Middle frontal gyrus (tissue), 1 donor: ENCODE measurements at regions not wholly inside any gene's neighbourhood (a gene's known extent, or its start where the extent isn't known, plus 50 kb on each side); places are given as distances from the start of the nearest gene placed in this dataset.
"Not testable (repeated sequence)": the region's sequence is repeated elsewhere in the genome, so short reads cannot be mapped to it uniquely, and the experiment has no call there.

ENCODE experiments used
- DNase-seq: peaks from one replicate; pipeline ENCODE4 v3.0.0-alpha.2; 2015; ENCODE audit warnings: low spot score; ENCODE audit errors: extremely low spot score

DNA sequence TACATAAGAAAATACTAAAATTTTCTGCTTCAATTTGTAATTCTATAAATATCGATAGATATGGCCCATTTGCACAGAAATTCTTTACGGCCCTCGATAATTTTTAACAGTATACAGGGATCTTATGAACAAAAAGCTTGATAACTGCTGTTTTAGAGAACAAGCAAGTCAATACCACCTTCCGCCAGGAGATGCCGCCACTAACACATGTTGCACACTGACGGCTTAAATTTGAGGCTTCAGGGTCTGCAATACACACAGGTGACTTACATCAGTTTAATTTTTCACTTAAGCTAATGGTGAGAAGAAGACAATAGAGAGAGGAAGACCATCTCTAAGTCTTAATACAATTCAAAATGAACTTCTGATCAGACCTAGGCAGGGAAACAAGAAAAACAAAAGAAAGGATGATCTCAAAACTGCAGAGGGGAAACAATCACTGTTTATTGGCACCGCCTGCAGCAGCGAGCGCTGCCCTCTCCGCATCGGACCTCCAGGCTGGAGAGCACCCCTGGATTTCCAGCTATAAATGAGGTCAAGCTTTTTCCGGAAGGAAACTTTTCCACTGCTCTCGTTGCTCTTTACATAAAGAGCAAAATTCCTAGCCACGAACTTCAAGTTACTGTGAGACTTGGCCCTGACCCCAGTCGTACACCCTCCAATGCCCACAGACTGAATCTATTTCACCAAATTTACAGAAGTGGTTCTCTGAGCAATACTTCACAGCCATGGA is 53.9 kb downstream of the OTOR start:
- DNase-seq = peak; percentile 53

DNA sequence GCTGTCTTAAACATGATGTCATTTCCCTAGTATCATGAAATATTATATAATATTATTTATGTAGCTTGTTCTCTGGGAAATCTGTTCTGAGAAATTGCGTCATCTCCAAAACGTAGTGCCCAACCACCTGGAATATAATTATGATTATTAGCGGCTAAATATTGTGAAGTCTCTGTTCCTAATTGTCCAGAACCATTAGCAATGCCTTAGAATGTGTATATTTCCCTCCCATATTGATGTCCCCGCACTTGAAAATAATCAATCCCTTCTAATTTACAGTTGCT is 54.4 kb downstream of the OTOR start:
- DNase-seq = no peak

DNA sequence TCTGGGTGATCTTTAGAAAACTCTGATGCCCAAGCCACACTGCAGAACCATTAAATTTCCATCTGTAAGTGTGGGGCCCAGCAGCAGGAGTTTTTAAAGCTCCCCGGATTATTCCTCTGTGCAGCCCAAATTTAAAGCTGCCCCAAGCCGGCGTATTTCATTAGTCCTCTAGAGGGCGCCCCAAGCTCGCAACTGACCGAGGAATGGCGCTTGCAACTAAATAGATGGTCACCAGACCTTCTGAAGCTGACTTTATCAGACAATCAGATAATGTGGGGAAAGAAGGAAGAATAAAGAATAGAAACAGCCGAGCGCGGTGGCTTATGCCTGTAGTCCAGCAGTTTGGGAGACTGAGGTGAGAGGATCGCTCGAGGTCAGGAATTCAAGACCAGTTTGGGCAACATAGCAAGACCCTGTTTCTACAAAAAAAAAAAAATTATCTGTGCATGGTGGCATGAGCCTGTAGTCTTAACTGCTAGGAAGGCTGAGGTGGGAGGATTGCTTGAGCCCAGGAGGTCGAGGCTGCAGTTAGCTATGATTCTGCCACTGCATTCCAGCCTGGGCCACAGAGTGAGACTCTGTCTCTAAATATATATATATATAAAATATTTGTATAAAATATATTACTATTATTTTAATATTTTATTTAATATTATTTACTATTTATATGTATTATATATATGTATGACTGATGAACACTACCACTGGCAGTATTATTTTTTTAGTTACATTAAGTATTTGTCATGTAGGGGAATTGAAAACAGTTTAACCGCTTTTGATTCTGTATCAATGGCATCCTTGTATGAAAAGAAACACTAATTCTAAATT is 56.0 kb downstream of the OTOR start:
- peak; percentile 59 for DNase-seq

GRCh38 chr20:16804793-16805187 is 56.6 kb downstream of the OTOR start:
- DNase-seq = no peak

GRCh38 chr20:16806061-16806460 is 57.9 kb downstream of the OTOR start:
- DNase-seq = no peak

- no peak for DNase-seq
Measured at GRCh38 chr20:16806886-16807285, 58.7 kb downstream of the OTOR start.

DNA sequence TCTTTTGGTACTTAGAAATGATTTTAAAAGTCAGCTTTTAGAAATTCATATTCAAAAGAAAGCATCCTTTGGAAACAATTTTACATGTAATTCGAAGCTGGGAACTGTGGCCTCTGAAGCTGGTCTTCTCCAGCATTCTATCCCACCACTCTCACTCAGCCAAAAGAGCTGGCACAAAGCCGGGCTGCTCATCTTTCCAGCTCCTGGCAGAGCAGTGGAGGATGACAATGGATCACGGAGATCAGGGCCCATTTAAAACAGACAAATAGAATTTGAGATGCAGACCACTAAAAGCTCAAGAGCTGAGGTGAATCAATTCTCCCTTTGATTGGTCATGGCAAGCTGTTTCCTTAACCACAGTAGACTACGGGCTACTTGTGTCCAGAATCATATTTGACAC is 60.6 kb downstream of the OTOR start:
- DNase-seq = no peak

DNA sequence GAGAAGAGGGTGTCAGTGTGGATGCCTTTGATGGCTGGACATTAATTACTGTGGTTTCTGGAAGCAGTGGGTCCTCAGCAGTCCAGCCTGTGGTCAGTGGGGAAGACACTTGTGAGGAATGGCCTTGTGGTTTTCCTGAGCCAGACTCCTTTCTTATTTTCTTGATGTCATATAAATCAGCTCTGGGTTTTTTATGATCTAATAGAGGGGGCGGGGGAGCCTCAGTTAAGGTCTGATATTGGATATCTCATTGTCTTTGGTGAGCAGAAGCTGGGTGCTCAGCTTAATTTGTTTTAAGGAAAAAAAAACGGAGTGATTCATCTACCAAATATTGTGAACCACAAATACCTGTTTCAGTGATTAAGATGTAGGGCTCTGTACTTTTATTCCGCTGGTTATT is 62.1 kb downstream of the OTOR start:
- DNase-seq = no peak

- no peak for DNase-seq
Measured at GRCh38 chr20:16816192-16816591, 68.0 kb downstream of the OTOR start.

- DNase-seq = no peak
Measured at GRCh38 chr20:16819483-16819882, 71.3 kb downstream of the OTOR start.

DNA sequence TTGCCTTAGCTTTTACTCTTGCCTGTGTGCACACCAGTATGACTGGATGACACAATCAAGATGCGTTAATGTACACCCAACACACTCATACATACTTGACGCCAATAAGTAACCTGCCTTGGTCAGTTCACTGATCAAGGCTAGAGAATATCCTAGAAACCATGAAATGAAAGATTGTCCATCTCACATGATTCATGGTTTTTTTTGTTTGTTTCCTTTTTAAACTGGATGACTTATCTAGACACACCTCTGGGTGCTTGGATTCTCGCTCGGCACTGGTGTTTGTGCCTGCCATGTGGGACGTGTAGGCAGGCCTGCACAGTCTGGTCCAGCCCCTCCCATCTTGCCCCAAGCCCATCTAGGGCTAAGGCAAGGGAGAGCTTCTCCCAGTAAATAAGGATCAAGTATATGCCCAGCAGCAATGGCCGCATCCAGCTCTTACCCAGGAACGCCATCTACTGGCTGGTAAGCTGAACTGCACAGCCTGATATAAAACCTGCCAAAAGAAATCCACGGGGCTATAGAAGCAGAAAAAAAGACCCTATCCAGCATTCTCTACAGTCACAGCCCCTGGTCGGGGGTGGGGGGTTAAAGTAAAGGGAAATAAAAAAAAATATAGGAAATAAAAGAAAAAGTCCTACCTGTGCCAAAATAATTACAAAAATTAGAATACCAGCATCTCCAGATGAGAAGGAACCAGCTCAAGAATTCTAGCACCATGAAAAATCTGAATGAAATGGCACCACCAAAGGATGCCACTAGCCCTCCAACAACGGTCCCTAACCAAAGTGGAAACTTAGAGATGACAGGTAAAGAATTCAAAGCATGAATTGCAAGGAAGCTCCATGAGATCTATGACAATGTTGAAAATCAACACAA is 73.3 kb downstream of the OTOR start:
- DNase-seq = no peak

DNA sequence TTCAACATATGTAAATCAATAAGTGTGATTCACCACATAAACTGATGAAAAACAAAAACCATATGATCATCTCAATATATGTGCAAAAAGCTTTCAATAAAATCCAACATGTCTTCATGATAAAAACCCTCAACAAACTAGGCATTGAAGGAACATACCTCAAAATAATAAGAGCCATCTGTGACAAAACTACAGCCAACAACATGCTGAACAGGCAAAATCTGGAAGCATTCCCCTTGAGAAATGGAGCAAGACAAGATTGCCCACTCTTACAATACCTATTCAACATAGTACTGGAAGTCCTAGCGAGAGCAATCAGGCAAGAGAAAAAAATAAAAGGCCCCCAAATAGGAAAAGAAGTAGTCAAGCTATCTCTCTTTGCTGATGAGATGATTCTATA is 76.5 kb downstream of the OTOR start:
- no peak for DNase-seq

DNA sequence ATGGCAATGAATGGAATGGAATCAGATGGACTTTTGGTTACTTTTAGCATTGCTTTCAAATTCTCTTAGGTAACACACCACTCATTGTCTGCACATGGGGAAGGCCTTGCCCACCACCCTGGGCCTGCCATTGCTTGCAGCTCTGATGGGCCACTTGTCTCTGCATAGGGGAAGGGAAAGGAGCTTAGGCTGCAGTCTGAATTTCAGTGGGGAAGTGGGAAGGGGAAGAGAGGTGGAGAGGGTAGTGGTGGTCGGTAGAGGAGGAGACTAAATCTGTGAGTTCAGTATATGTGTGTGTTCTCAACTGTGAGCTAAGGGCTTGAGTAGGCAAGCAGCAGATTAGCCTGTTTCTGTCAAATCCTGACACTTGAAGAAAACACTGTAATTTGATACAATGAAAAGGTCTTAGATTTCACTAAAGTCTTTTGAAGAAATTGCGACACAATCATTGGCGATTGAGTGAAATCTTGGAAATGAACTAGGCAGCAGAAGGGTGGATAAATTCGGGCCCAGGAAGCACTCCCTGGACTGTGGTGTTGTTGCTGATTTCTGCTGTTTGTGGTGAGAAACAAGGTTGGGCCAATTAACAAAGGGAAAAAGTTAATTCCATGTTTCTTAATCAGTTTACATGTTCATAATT is 80.6 kb downstream of the OTOR start:
- no peak for DNase-seq

- not testable (repeated sequence) for DNase-seq
Measured at GRCh38 chr20:16835690-16836089, 87.5 kb downstream of the OTOR start.

- no peak for DNase-seq
Measured at GRCh38 chr20:16842486-16843120, 94.4 kb downstream of the OTOR start.

- DNase-seq = no peak
Measured at GRCh38 chr20:16844406-16844805, 96.2 kb downstream of the OTOR start.

DNA sequence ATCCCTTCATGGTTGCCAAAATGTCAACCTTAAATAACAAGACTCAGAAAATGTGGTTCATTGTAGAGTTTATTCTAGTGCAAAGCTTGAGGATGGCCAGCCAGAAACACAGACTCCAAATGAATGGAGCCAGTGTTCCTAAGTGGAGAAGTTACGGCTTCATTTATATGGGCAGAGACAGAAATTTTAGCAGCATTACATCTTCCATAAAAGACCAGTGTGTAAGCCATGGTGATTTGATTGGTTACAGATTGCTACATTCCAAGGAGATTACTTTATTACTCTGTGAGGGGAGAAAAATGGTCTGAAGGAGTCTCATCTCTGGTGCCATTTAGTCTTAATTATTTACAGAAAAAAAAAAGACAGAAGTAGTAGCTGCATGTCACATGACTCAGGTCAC is 97.8 kb downstream of the OTOR start:
- no peak for DNase-seq

DNA sequence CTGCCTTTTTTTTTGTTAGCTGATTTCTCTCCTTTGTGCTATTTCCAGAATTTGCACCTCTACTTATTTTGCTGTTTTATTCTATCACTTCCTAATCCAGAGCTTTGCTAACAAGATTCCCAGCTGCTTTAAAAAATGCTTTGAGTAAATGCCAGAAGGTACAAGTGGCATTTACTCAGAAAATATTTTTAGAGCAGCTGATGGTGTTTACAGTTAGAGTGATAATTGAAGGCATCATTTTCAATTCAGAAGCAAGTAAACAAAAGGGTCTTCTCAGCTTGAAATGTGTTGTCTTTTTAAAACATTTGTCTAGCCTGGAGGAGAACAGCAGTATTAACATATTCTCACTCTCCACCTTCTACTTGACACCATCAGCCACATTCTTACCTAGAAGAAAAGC is 99.9 kb downstream of the OTOR start:
- DNase-seq = no peak

DNA sequence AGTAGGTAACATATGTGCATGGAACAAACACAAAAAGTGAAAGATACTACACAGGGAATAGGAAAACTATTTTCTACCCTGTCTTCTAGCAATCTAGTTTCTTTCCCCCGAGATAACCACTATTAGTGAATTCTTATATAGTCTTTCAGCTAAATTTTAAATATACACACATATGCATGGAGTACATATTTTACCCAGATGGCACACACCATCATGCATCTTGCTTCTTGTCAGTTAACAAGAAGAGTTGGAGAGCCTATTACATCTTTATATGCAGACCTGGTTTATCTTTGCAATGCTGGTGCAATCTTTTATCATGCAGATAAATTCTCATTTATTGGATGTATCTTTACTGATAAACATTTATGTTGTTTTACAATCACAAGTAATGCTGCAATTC is 100.4 kb downstream of the OTOR start:
- DNase-seq = no peak

GRCh38 chr20:16860914-16861313 is 112.8 kb downstream of the OTOR start:
- DNase-seq = no peak

- DNase-seq = no peak
Measured at GRCh38 chr20:16861708-16862107, 113.5 kb downstream of the OTOR start.
